BLaER1 (cell line): ENCODE measurements at regions not wholly inside any gene's neighbourhood (a gene's known extent, or its start where the extent isn't known, plus 50 kb on each side); places are given as distances from the start of the nearest gene placed in this dataset.

Experiments
- H3K27ac ChIP-seq: shearing (Covaris generic); formaldehyde crosslinking; 2 replicates; pipeline ENCODE4 v1.8.1; 2022
- H3K27me3 ChIP-seq: shearing (Covaris generic); formaldehyde crosslinking; 2 replicates; pipeline ENCODE4 v1.8.1; 2022
- H3K36me3 ChIP-seq: shearing (Covaris generic); formaldehyde crosslinking; 2 replicates; pipeline ENCODE4 v1.8.1; 2022
- H3K4me1 ChIP-seq: shearing (Covaris generic); formaldehyde crosslinking; 2 replicates; pipeline ENCODE4 v1.8.1; 2022
- H3K4me2 ChIP-seq: shearing (Covaris generic); formaldehyde crosslinking; 2 replicates; pipeline ENCODE4 v1.8.1; 2022
- H3K4me3 ChIP-seq: shearing (Covaris generic); formaldehyde crosslinking; 2 replicates; pipeline ENCODE4 v1.8.1; 2022
- H3K9ac ChIP-seq: shearing (Covaris generic); formaldehyde crosslinking; 2 replicates; pipeline ENCODE4 v1.8.1; 2022
- H3K9me3 ChIP-seq: shearing (Covaris generic); formaldehyde crosslinking; 2 replicates; pipeline ENCODE4 v1.8.1; 2022
- H4K20me1 ChIP-seq: shearing (Covaris generic); formaldehyde crosslinking; 2 replicates; pipeline ENCODE4 v1.8.1; 2022
- Cebpa-rat ChIP-seq: shearing (Covaris generic); IDR thresholded peaks from 2 replicates; pipeline ENCODE4 v1.8.1; 2022

- no peak for TF ChIP-seq Cebpa-rat
- Histone ChIP-seq H3K9me3 (no peaks in the 10 kb centered on the region), H3K4me2 (no peak overlapping the region), H3K9ac (no peak overlapping the region), H3K36me3 (no peaks in the 10 kb centered on the region), H3K4me3 (no peak overlapping the region), H3K27ac (no peak overlapping the region), H3K27me3 (no peaks in the 10 kb centered on the region), H4K20me1 (no peaks in the 10 kb centered on the region), H3K4me1 (no peaks in the 10 kb centered on the region)
Measured at GRCh38 chr4:176538217-176538925, 218.6 kb downstream of the SPCS3 start.

DNA sequence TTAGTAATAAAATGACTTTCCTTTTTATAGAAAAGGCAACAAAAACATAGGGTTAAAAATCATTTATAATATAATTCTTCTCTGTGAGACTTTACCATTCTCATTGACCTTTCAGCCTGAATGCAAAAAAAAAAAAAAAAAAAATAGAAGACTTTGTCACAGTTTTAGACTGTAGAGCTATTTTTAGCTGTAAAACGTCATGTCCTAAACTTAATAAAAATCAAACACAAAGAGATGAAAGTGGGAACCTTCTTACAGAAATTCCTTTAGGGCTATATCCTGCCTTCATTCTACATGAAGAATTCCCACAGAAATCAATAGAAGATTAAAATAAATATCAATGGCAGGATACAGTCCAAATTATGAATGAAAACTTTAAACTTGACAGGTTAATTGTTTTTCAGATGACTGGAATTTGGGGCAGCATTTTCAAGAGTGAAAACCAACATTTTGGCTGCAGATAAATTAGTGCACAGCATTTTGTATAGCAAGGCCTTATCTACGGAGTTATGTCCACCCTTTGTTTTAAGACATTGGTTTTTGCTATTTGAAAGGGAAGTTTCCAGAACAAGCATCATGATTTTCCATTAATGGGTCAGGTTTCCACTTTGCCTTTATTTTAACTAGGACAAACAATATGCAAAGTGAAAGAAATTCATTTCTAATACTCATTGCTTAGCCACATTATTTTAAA, 219.5 kb downstream of the SPCS3 start:
- Histone ChIP-seq H3K9me3 (no peaks in the 10 kb centered on the region), H4K20me1 (no peaks in the 10 kb centered on the region), H3K36me3 (no peaks in the 10 kb centered on the region), H3K4me2 (no peak overlapping the region), H3K27ac (no peak overlapping the region), H3K4me1 (no peaks in the 10 kb centered on the region), H3K27me3 (no peaks in the 10 kb centered on the region), H3K9ac (no peak overlapping the region), H3K4me3 (no peak overlapping the region)
- no peak for TF ChIP-seq Cebpa-rat

DNA sequence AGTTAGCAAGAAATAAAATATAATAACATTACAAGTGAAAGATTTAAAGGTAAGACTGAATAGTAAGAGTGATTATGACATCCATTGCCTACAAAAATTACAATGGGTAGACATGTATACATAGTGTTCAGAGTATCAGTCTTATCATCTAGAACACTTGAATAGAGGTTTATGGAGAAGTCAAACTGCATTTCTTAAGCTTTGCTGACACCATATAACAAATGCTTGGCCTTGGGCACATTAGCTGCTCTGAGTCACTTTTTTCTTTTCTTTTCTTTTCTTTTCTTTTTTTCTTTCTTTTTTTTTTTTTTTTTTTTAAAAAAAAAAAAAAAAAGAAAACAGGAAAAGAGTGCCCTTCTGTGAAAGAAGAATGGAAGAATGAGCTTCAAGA, 220.0 kb downstream of the SPCS3 start:
- TF ChIP-seq Cebpa-rat, result no peak
- H4K20me1 ChIP-seq, result no peaks in the 10 kb centered on the region
- no peak overlapping the region for H3K4me2 ChIP-seq
- no peaks in the 10 kb centered on the region for H3K36me3 ChIP-seq
- H3K27me3 ChIP-seq, result no peaks in the 10 kb centered on the region
- H3K9ac ChIP-seq, result no peak overlapping the region
- H3K4me1 ChIP-seq, result no peaks in the 10 kb centered on the region
- no peak overlapping the region for H3K27ac ChIP-seq
- H3K4me3 ChIP-seq, result no peak overlapping the region
- no peaks in the 10 kb centered on the region for H3K9me3 ChIP-seq

- no peak for TF ChIP-seq Cebpa-rat
- Histone ChIP-seq H3K36me3 (no peaks in the 10 kb centered on the region), H4K20me1 (no peaks in the 10 kb centered on the region), H3K27me3 (no peaks in the 10 kb centered on the region), H3K9ac (no peak overlapping the region), H3K27ac (no peak overlapping the region), H3K4me2 (no peak overlapping the region), H3K4me3 (no peak overlapping the region), H3K9me3 (no peaks in the 10 kb centered on the region), H3K4me1 (no peaks in the 10 kb centered on the region)
Measured at GRCh38 chr4:176540814-176541213, 221.0 kb downstream of the SPCS3 start.

DNA sequence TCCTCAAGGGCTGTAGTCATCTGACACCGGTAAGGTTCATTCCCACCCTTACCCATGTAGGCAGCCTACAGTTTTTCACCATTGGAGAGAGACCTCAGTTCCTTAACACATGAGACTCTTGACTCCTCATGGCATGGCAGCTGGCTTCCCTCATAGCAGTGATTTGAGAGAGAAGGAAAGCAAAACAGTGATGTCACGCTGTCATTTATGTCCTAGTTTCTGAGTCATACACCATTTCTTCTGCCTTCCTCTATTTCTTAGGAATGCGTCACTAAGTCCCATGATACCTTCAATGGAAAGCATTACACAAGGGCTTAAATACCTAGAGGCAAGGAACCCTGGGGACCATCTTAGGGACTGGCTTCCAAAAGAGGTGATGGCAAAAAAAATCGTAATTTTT, 226.1 kb downstream of the SPCS3 start:
- H3K4me1 ChIP-seq, result no peaks in the 10 kb centered on the region
- H3K36me3 ChIP-seq, result no peaks in the 10 kb centered on the region
- no peak overlapping the region for H3K27ac ChIP-seq
- H3K9ac ChIP-seq, result no peak overlapping the region
- H3K4me3 ChIP-seq, result no peak overlapping the region
- no peaks in the 10 kb centered on the region for H3K27me3 ChIP-seq
- no peak overlapping the region for H3K4me2 ChIP-seq
- H4K20me1 ChIP-seq, result no peaks in the 10 kb centered on the region
- TF ChIP-seq Cebpa-rat, result no peak
- no peaks in the 10 kb centered on the region for H3K9me3 ChIP-seq

GRCh38 chr4:176546975-176547374, 227.2 kb downstream of the SPCS3 start:
- H3K9ac ChIP-seq, result no peak overlapping the region
- no peaks in the 10 kb centered on the region for H4K20me1 ChIP-seq
- no peaks in the 10 kb centered on the region for H3K36me3 ChIP-seq
- no peaks in the 10 kb centered on the region for H3K9me3 ChIP-seq
- no peak overlapping the region for H3K4me3 ChIP-seq
- no peaks in the 10 kb centered on the region for H3K27me3 ChIP-seq
- H3K4me1 ChIP-seq, result no peaks in the 10 kb centered on the region
- H3K4me2 ChIP-seq, result no peak overlapping the region
- no peak overlapping the region for H3K27ac ChIP-seq
- no peak for TF ChIP-seq Cebpa-rat

DNA sequence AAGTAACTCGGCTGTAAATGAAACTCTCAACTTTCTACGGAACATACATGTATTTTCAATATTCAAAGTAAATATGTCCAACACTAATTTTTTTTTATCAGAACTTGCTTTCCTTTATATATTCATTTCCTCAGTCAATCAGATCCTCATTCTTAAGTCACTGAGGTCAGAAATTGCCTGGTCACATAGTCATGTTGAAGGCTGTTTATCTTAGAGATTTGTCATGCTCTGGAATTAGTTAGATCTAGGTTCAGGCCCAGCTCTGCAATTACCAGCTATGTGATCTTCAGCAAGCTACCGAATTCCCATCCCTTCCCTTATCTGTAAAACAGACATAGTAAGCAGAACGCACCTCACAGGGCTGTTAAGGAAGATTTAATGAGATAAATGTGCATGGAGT, 228.8 kb downstream of the SPCS3 start:
- H3K4me2 ChIP-seq, result no peak overlapping the region
- no peak overlapping the region for H3K27ac ChIP-seq
- no peak for TF ChIP-seq Cebpa-rat
- H3K4me3 ChIP-seq, result no peak overlapping the region
- H3K4me1 ChIP-seq, result no peaks in the 10 kb centered on the region
- no peak overlapping the region for H3K9ac ChIP-seq
- no peaks in the 10 kb centered on the region for H3K36me3 ChIP-seq
- no peaks in the 10 kb centered on the region for H3K9me3 ChIP-seq
- H4K20me1 ChIP-seq, result no peaks in the 10 kb centered on the region
- H3K27me3 ChIP-seq, result no peaks in the 10 kb centered on the region

GRCh38 chr4:176549161-176549865, 229.5 kb downstream of the SPCS3 start:
- Histone ChIP-seq H4K20me1 (no peaks in the 10 kb centered on the region), H3K27ac (no peak overlapping the region), H3K27me3 (no peaks in the 10 kb centered on the region), H3K36me3 (no peaks in the 10 kb centered on the region), H3K4me3 (no peak overlapping the region), H3K9me3 (no peaks in the 10 kb centered on the region), H3K4me1 (no peaks in the 10 kb centered on the region), H3K9ac (no peak overlapping the region), H3K4me2 (no peak overlapping the region)
- no peak for TF ChIP-seq Cebpa-rat

DNA sequence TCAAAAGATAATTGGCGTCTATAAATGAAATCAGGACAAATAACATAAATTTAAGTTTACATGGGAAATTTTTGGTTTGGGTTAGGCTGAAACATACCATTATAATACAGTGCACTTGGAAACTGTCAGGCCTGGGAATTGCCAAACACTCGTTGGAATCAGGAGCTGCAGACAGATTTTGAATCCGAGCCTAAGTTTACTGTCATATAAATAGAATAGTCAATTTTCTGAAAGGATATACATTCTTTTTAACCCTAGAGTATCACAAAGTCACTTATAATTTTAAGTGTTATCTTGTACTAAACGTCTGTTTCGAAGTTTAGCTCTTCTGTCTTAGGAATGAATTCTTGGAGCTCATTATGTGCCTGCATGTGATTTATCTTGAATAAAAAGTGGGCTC, 234.1 kb downstream of the VEGFC start:
- Histone ChIP-seq H3K27ac (no peak overlapping the region), H3K27me3 (no peaks in the 10 kb centered on the region), H3K36me3 (no peaks in the 10 kb centered on the region), H3K9me3 (no peaks in the 10 kb centered on the region), H3K9ac (no peak overlapping the region), H4K20me1 (no peaks in the 10 kb centered on the region), H3K4me3 (no peak overlapping the region), H3K4me1 (no peaks in the 10 kb centered on the region), H3K4me2 (no peak overlapping the region)
- no peak for TF ChIP-seq Cebpa-rat

DNA sequence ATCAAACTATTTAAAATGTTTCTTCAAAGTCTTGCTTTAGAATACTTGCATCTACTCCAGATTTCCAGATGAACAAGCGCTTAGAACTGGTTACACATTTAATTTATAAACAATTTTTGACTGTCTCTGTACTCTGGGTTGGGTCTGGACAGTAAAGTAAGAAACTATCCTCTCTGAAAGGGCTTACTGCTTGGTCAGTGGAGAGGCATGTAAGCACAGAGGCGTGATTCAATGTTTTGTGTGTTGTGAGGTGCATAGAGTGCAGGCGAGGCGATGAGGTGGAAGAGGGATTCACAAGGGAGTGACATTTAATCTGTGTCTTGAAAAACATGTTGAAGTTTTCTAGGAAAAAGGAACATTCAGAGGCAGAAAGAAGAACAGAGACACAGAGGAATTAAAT, 231.4 kb downstream of the VEGFC start:
- Histone ChIP-seq H4K20me1 (no peaks in the 10 kb centered on the region), H3K27me3 (no peaks in the 10 kb centered on the region)
- no peak for TF ChIP-seq Cebpa-rat

More for the DNA sequence above, 231.4 kb downstream of the VEGFC start:
- Histone ChIP-seq H3K27ac (no peak overlapping the region), H3K36me3 (no peaks in the 10 kb centered on the region), H3K4me1 (no peaks in the 10 kb centered on the region), H3K9me3 (no peaks in the 10 kb centered on the region), H3K4me3 (no peak overlapping the region), H3K9ac (no peak overlapping the region), H3K4me2 (no peak overlapping the region)
